Right forelimb (tissue), 1 donor: ENCODE measurements at regions not wholly inside any gene's neighbourhood (a gene's known extent, or its start where the extent isn't known, plus 50 kb on each side); places are given as distances from the start of the nearest gene placed in this dataset.

Experiments used
- DNase-seq: peaks from one replicate; pipeline ENCODE4 v3.0.0-alpha.2; 2018

DNA sequence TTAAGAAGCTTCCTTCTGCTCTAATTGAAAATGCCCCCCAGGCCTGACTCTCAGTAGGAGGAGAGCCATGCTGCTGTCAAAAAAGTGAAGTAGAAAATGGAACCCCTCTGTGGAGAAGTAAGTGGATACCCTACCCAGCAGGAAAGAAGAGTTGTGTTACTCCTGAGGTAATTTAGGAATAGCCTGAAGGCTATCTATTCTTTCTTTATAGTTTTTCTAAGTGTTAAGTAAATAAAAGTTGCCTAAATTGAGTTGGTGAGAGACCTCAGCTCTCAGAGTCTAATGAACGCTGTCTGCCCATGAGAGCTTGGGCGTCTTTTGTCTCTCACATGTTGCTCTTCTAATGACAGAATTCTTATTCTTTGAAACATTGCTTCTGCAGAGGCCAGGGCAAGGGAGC lies 116.2 kb downstream of the NSUN3 start:
- DNase-seq, result no peak

DNA sequence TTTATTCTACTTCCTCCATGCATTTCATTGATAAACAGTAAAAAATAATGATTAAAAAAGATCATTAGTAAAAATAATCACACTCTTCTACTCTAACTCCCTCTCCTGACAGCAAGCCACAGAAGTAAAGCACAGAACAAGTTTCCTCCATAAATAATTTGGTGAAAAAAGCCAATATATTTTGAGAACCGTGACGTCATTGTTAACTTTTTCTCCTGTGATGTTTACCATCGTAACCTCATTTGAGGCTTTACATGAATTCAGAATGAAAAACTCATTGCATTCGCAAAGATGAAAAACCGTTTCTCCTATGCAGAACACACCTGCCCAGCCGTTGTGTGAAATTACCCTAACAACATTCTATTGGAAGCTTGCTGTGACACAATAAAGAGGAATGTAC lies 120.7 kb downstream of the NSUN3 start:
- no peak for DNase-seq

DNA sequence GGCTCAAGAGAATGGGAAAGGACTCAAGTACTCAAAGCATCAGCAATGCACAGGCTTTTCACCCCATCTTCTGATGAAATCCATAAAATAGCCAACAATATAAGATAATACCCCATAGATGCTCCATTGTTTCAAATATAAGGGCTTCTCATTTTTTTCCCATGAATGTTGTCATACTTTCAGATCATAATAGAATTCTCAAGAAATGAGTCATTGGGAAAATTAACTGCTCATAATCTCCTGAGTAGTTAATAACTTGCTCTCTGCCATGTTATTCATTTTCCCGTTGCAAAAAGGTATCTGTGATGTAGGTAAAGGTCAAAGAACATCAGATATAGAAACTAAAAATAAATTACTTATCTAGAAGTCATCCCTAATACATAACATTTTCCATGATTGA lies 121.9 kb downstream of the NSUN3 start:
- DNase-seq, result no peak

DNA sequence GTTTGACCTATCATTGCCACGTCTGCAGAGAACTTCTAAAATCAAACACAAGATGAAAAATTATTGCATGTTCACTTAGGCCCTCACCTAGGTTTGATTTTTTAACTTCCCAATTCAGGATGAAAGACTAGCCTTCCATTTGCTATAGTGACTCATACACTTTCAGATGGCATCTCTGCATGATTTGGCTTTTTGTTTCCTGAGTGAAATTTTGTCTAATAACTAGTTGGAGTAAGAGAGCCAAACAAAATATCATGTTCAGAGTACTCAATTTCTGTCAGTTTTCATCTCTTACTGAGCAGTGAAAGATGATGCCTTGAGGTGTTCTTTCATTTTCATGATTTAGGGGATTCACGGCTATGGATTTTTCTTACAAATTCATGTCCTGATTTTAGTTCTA lies 122.9 kb downstream of the NSUN3 start:
- DNase-seq, result no peak

DNA sequence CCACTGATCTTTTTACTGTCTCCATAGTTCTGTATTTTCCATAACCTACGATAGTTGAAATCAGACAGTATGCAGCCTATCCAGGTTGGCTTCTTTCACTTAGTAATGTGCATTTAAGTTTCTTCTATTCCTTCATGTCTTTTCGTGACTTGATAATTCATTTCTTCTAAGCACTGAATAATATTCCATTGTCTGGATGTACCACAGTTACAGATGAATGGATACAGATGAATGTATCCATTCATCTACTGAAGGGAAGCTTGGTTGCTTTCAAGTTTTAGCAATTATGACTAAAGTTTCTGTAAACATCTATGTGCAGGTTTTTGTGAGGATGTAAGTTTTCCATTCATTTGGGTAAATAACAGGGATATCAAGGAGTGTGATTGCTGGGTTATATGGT lies 124.8 kb downstream of the NSUN3 start:
- DNase-seq, result no peak

DNA sequence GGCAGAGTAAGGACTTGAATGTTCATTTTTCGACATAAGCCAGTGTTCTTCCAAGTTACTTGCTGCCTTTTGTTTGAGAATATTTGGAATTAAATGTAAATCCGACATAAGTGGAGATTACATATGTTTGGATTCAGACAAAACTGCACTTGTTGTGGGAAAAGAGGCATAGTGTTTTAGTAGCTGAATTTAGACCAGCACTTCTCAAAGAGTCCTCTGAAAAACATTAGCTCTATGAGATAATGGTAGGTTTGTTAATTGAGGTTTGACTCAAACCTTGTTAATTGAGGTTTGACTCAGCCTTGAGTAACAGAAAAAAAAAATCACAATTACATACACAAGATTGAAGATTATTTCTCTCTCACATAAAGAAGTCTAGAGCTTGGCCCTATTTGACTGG lies 132.5 kb downstream of the NSUN3 start:
- DNase-seq, result no peak

DNA sequence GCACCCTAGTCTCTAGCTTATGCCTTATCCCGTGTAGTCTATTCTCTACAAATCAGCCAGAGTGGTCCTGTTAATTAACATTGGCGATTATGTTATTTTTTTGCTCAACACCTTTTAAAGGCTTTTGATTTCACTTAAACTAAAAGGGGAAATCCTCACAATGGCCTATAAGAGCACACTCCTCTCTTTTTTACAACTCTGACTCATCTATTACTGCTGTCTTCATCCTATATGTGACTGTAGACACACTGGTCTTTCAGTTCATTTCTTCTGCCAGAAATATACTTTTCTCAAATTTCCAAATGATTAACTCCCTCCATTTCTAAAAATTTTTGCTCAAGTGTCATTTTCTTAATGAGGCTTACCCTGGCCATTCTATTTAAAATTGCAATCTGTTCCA lies 143.4 kb downstream of the NSUN3 start:
- no peak for DNase-seq

DNA sequence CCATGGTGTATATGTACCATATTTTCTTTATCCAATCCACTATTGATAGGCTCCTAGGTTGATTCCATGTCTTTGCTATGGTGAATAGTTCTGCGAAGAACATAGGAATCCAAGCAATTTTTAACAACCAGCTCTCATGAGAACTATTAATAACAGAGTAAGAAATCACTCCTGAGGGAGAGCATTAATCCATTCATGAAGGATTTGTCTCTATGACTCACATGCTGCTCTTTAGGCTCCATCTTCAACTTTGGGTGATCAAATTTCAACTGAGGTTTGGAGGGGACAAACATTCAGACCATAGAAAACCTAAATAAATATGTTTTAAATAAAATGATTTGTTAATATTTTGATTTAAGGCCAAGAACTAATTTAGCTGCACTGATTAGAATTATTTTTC lies 147.4 kb downstream of the NSUN3 start:
- DNase-seq, result no peak

DNA sequence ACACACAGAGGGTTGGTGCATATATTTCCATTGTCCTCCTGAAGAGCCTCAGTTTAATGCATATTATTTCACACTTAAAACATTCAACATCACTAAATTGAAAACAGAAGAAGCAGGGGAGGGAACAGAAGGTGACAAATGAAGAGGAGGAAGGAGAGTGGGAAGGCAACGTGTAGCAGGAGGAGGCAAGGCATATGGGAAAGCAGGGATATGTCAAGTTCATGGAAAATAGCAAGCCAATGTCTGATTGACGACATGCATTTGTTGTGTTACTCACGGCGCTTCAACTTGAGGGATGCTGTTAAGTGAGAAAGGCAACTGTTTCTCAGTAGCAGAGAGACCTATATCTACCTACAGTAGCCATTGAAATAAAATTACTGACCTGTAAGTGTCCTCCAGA lies 154.5 kb downstream of the NSUN3 start:
- DNase-seq, result no peak

DNA sequence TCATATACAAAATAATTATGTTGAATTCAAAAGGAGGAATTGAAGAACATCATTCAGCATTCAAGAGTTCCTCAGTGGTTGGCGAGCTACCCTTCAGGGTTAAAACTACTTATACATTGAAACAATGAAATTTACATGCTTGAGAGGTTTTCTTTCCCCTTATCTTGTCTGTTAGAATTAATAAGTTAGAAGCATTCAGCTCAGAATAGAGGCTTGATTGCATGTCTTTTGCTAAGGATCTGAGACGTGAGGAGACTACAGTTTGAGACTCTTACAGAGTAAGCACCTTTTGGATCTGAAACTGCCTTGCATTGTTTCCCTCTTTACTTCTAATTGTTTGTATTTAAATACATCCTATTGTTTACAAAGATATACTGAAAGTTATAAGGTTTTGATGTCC lies 157.6 kb downstream of the NSUN3 start:
- DNase-seq, result no peak

DNA sequence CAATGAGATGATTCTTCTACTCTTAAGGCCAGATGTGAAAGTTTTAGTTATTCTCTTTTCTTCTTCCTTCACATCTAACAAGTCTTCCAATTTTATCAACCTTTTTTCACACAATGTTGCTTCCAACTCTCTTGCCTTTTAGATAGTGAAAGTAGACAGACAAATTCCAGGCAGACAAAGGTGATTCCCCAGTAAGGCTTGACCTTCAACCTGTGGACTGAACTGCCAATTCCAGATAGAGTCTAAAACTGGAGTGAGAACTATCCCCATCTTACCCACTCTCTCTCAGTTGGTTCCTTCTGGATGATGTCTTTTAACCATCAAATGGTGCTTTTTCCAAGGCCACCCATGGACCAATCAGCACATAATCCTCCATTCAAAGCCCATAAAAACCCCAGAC lies 159.0 kb downstream of the NSUN3 start:
- DNase-seq, result no peak

DNA sequence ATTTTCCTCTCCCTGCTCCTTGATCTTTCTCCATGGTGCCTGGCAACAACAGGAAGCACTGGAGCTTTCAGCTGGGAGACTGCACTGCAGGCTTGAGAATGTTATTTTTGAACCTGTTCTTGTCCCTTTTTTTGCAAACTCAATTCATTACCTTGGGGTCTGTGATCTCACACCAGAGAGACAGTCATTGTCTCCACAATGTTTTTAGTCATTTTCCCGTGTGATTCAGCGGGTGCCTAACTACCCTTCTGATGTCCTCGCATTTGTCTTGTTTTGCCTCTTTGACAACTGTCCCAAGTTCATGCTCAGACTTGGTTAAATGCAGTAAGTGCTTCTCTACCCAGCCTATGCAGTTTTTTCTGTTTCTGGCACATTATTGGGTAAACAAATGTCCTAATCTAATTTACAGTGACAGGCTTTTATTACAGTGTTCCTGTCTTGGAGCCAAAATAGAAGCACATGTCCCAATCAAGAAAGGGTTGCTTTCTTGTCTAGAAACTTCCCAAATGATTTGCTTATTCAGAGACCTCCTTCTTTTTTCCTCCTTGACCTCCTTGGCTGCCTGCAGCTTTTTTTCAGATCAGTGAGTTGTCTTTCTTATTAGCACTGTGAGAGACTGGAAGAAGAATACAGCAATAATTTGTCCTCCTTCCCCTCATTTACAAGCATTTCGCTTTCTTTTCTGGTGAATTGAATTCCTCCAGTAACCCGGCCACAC lies 162.4 kb downstream of the NSUN3 start:
- DNase-seq, result no peak

DNA sequence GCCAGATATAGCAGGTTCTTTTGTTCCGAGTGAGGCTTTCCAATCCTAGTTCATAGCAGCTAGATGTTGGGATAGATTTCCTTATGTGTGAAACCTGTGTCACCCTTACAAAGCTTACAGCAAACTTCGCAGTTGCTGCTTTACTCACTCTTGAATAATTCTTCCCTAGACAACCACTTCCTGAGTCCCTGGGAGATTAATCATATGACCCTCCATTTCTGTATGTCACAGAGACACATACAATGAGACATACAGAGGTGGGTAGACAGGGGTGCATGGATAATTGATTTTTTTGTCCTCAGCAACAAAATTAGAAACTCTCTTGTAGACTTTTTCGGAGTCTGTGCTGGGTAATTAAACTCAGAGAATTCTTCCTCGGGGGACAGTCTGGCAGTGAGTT lies 163.2 kb downstream of the NSUN3 start:
- no peak for DNase-seq

DNA sequence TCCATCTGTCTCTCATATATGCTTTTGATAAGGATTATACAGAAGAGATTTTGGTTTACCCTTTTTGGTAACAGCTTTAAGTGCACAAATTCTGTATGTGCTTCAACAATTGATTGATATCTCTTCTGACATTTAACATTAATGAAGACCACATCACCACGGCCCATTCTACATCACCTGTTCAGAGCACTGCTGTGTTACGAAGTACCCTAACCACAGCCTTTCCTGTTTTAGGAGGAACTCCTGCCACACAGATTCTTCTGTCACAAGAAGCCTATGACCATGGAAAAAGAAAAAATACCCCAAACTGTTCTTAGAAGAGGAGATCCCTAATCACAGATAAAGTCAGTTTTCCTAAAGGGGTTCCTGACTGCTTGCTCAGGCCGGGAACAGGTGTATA lies 170.1 kb downstream of the NSUN3 start:
- no peak for DNase-seq

DNA sequence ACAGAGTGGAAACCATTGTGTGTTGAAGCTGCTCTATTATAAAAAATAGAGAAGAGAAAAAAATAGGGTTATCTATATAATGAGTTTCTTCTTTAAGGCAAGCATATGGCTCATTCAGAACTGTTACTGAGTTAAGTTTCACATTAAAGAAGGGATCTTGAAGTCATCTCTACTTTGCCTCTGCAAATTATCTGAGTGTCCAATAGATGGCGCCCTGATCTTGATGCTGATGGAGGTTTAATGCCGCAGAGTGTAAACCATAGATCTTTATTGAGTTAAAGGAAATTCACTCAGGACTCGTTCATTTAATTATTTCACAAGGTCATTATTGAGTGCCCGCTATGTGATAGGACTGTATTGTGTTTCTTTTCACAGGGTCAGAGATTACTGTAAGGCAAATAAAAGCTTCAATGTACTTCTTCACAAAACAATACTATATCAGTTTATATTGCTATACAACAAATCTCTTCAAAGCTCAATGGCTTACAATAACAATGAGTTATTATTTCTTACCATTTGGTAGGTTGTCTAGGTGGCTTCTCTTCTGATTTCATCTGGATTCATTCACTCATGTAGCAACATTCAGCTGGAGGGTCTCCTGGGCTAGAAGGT lies 171.4 kb downstream of the NSUN3 start:
- DNase-seq, result no peak

DNA sequence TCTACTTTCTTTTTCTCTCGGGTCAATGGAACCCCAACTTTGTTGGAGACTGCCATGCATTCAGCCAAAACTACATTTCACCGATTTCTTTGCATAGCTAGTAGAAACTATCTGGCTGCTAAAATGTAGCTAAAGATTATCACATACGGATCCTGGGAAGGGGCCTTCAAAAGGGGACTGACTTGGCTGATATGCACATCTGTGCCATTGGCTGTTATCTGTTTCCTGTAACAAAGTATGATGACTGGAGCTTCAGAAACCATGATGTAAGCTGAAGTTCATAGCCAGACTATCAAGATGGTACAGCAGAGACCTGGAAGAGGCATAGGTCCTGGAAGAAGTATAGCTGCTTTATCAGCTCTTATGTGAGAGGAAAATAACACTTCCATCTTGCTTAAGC lies 179.1 kb downstream of the NSUN3 start:
- DNase-seq, result no peak

DNA sequence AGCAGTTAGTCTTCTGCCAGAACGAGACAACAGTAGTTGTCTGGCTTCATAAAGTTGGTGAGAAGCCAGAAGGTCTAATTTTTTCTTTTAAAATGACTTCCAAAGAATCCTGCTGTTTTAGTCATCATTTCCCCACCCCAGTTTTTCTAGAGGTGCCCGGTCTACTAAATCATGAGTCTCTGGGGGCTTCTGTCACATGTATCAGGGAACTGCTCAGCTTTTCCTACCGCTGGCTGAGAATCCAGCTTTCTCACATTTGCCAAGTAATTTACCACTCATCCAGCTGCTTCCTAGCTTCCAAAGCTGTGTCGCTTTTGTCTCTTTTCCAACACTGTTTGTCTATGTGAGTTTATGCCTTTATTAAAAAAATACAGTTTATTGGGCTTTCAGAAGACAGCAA lies 183.3 kb downstream of the NSUN3 start:
- peak; percentile 46 for DNase-seq

DNA sequence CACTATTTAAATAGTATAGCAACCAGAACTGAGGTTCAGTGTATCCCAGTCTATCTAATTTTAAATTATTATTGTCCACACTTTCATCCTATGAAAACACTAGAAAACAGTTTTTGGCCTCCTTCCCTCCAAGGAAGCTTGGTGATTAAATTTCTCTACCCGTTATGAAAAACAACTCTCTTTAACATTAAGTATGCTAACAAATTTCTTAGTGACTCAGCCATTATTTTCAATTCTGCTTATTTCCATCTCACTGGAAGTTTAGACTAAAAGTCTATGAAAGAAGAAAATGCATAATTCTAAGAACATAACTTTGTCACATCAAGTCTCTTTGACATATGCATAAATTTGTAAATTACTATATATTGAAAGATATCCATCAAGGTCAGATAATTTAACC lies 185.2 kb downstream of the NSUN3 start:
- no peak for DNase-seq

DNA sequence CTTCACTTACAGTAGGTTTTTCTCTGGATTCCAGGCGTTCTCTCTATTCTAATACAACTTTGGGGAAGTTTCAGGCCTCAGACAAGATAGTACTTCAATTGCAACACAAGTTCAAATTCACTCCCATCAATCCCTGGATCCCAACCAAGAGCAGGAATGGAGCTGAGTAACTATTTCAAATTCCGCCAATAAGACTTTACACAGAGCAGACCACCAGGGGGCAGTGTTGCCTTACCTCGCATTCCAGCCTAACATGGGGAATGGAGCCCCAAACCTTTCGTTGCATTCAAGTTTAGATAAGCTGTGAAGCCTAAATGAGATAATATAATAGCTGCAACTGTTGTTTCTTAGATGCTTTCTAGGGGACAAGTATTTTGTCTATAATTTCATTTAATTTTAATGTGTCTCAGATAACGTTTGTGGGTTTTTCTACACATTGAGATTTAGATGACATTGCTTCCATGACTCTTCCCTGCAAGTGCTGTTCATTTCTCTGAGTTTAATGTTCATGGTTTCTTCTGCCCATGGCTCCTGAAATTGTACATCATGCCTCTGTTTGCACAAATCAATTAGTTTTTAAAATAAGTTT lies 186.7 kb downstream of the NSUN3 start:
- peak; percentile 70 for DNase-seq

DNA sequence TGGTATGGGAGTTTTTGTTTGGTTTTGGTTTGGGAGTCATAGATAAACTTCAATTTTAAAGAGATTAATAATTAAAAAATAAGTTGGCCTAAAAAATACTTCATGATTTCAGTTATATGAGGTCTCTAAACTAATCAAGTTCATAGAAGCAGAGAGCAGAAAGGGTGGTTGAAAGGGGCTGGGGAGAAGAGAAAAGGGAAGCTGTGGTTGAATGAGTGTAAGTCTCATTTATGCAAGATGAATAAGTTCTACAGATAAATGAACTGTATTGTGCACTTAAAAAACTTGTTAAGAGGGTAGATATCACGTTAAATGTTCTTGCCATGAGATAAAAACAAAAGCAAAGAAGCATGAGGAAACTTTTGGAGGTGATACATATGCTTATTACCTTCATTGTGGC lies 188.7 kb downstream of the NSUN3 start:
- no peak for DNase-seq

DNA sequence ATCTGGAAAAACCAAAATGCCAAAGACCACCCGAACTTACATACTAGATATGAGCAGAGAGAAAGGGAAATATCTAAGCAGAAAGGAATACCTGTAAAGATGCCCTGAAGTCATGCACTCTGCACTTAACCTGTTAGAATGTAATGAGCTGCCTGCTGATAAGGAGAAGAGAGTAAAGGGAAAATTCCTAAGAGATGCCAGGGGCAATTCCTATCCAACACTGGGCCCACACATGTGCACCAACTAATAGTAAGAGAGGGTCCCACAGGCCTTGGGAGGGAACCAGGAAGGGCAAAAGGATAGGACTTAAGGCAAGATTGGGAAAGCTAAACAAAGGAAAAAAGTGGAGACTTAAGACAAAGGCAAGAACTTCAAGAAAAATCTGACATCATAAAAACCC lies 189.5 kb downstream of the NSUN3 start:
- no peak for DNase-seq

DNA sequence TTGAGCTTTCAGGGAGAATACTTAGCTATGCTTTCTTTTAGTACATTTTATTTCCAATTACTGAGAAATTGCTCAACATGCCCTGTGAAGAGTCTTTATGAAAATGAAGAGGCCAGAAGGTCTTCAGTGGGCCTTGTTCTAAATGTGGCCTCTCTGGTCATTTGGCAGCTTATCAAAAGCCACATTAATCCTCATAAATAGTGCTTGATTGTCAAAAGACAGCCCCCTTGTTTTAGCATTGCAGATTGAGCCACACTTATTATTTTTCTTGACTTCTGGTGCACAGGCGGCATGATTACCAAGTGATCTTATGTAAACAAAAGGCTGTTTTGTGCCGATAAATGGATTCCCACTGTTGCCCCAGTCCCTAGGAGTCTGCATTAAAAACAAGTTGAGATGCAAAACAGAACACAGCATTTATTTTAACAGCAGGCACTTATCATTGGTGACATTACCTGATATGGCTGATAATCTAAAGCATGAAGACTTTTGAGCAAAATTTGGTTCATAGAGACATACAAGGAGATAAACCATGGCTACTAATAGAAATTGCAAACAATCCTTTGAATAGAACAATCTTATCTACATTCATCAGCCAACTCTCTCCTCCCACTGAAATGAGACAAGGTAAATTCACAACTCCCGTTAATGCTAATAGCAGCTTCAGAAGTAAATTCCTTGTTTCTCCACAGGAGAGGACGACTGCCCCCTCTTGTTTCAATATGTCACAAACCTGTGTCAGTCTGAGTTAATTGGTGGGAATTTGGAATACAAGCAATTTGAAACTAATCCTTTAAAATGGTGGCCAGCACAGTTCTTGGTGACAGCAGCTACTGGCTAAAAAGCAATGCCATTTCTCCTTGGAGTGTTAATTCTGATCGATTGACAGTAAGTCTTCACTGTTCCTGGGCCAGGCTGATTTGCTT lies 194.3 kb downstream of the NSUN3 start:
- DNase-seq, result no peak

DNA sequence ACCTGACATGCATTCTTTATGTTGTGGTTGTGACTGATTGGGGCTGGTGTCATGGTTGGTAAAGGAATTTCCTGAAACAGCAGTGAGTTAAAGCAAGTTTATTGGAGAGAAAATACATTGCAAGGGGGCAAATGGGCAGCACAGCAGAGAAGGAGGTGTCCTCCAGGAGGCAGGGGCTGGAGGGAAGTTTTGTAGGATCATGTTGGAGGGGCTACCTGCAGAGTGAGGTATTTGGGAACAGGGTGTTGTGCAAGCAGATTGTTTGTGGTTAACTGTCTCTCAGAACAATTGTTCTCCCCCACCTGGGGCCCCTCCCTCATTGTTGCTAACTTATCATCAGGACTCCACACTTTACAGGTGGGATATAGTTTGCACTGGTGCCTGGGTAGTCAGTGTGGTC lies 196.0 kb downstream of the NSUN3 start:
- DNase-seq, result no peak

DNA sequence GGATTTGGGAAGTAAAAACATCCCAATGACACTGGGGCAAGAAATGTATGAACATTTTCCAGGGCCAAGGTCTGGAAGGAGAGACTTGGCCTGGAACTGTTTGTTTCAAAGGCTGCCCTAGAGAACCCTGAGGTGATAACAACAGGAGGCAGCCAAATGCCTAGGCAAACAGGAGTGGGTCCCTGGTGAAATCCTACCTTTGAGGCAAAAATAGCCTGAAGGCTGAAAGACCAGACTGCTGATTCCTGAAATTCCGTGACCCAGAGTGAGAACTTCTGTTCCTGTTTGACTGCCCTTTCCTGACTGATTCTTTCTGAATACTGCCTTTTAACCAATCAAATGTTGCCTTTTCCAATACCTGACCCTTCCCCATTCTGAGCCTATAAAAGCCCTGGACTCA lies 196.4 kb downstream of the NSUN3 start:
- no peak for DNase-seq
